GM12878 (cell line): ENCODE measurements at regions not wholly inside any gene's neighbourhood (a gene's known extent, or its start where the extent isn't known, plus 50 kb on each side); places are given as distances from the start of the nearest gene placed in this dataset.

Experiments used
- CTCF ChIP-seq, 3 experiments: IDR thresholded peaks in 2 of 3; conservative IDR thresholded peaks in 1 of 3; 2 replicates each; pipeline ENCODE4 v1.5.1; 2011; ENCODE audit warnings: low read depth in 3 of 3, low read length in 3 of 3, mild to moderate bottlenecking in 3 of 3, control low read depth in 2 of 3, moderate library complexity in 2 of 3, inconsistent platforms in 1 of 3, mixed read lengths in 1 of 3; ENCODE audit not compliant: control insufficient read depth in 2 of 3, insufficient read depth in 1 of 3; ENCODE audit errors: extremely low read depth in 1 of 3
- EP300 ChIP-seq, 2 experiments: fragments of 150-350 bp in 1 of 2; IDR thresholded peaks; 2 replicates each; pipeline ENCODE4 v1.6.1; 2011 to 2012; ENCODE audit warnings: low read depth in 2 of 2, low read length in 2 of 2, borderline replicate concordance in 1 of 2, improper control_type of control experiment in 1 of 2, inconsistent platforms in 1 of 2; ENCODE audit not compliant: control insufficient read depth in 1 of 2
- NR2C2 ChIP-seq: IDR thresholded peaks from 2 replicates; pipeline ENCODE4 v1.6.1; 2011; ENCODE audit warnings: borderline replicate concordance, low read depth; ENCODE audit not compliant: control insufficient read depth, insufficient read length
- RCOR1 ChIP-seq: conservative IDR thresholded peaks from 2 replicates; pipeline ENCODE4 v1.6.1; 2012; ENCODE audit warnings: low read depth, low read length, improper control_type of control experiment
- TF ChIP-seq, protein P1 (sequence below): fragments of 450-650 bp; formaldehyde crosslinking; IDR thresholded peaks from 2 replicates; pipeline ENCODE4 v1.4.0; 2020; ENCODE audit warnings: mild to moderate bottlenecking, moderate library complexity
- TF ChIP-seq, protein P2 (sequence below): IDR thresholded peaks from 2 replicates; pipeline ENCODE4 v1.6.1; 2012; ENCODE audit warnings: low read depth, low read length, improper control_type of control experiment

GRCh38 chr6:163715846-163716245 is 301.3 kb downstream of the QKI start:
- TF ChIP-seq CTCF (IDR thresholded peaks at IDR 0.05 in 2 of 3, conservative IDR thresholded peaks at IDR 0.05 in 1 of 3; ENCODE audit: control insufficient read depth in 2 of 3, extremely low read depth in 1 of 3, insufficient read depth in 1 of 3, low read depth in 3 of 3, low read length in 3 of 3): no peak
- no peak for TF ChIP-seq NR2C2
- TF ChIP-seq, protein P1, sequence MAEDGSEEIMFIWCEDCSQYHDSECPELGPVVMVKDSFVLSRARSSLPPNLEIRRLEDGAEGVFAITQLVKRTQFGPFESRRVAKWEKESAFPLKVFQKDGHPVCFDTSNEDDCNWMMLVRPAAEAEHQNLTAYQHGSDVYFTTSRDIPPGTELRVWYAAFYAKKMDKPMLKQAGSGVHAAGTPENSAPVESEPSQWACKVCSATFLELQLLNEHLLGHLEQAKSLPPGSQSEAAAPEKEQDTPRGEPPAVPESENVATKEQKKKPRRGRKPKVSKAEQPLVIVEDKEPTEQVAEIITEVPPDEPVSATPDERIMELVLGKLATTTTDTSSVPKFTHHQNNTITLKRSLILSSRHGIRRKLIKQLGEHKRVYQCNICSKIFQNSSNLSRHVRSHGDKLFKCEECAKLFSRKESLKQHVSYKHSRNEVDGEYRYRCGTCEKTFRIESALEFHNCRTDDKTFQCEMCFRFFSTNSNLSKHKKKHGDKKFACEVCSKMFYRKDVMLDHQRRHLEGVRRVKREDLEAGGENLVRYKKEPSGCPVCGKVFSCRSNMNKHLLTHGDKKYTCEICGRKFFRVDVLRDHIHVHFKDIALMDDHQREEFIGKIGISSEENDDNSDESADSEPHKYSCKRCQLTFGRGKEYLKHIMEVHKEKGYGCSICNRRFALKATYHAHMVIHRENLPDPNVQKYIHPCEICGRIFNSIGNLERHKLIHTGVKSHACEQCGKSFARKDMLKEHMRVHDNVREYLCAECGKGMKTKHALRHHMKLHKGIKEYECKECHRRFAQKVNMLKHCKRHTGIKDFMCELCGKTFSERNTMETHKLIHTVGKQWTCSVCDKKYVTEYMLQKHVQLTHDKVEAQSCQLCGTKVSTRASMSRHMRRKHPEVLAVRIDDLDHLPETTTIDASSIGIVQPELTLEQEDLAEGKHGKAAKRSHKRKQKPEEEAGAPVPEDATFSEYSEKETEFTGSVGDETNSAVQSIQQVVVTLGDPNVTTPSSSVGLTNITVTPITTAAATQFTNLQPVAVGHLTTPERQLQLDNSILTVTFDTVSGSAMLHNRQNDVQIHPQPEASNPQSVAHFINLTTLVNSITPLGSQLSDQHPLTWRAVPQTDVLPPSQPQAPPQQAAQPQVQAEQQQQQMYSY: no peak
- no peak for TF ChIP-seq EP300 (IDR thresholded peaks at IDR 0.05; ENCODE audit: borderline replicate concordance in 1 of 2, control insufficient read depth in 1 of 2, low read depth in 2 of 2, low read length in 2 of 2)
- TF ChIP-seq, protein P2, sequence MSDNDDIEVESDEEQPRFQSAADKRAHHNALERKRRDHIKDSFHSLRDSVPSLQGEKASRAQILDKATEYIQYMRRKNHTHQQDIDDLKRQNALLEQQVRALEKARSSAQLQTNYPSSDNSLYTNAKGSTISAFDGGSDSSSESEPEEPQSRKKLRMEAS: no peak
- no peak for TF ChIP-seq RCOR1
